DOHH2 (cell line): ENCODE measurements at regions not wholly inside any gene's neighbourhood (a gene's known extent, or its start where the extent isn't known, plus 50 kb on each side); places are given as distances from the start of the nearest gene placed in this dataset.

Experiments used
- H3F3A ChIP-seq: fragments of 200-600 bp; sonication (generic), shearing (Covaris generic); 2 replicates; pipeline ENCODE4 v1.6.0; 2016; ENCODE audit warnings: antibody characterized with exemption, mild to moderate bottlenecking; ENCODE audit not compliant: control insufficient read depth, insufficient read depth
- H3K27ac ChIP-seq: fragments of 200-600 bp; sonication (generic); 2 replicates; pipeline ENCODE4 v1.5.1; 2014; ENCODE audit warnings: low read depth, mild to moderate bottlenecking, low read length, moderate library complexity
- H3K27me3 ChIP-seq: fragments of 200-600 bp; sonication (generic); 2 replicates; pipeline ENCODE4 v1.6.1; 2014; ENCODE audit warnings: mild to moderate bottlenecking, low read length, mixed read lengths; ENCODE audit not compliant: control insufficient read depth
- H3K36me3 ChIP-seq: fragments of 200-600 bp; sonication (generic); 2 replicates; pipeline ENCODE4 v1.6.1; 2014; ENCODE audit warnings: mild to moderate bottlenecking, low read length, moderate library complexity, mixed read lengths; ENCODE audit not compliant: control insufficient read depth
- H3K4me1 ChIP-seq: fragments of 200-600 bp; sonication (generic); 2 replicates; pipeline ENCODE4 v1.6.1; 2014; ENCODE audit warnings: mild to moderate bottlenecking, low read length, mixed read lengths; ENCODE audit not compliant: control insufficient read depth
- H3K4me2 ChIP-seq: fragments of 200-600 bp; sonication (generic); 2 replicates; pipeline ENCODE4 v1.6.0; 2014; ENCODE audit warnings: mild to moderate bottlenecking, low read length, moderate library complexity
- H3K4me3 ChIP-seq: fragments of 200-600 bp; sonication (generic); 2 replicates; pipeline ENCODE4 v1.5.1; 2014; ENCODE audit warnings: mild to moderate bottlenecking, low read length, mixed read lengths
- H3K79me2 ChIP-seq: fragments of 200-600 bp; sonication (generic); 2 replicates; pipeline ENCODE4 v1.6.1; 2014; ENCODE audit warnings: mild to moderate bottlenecking, low read length, mixed read lengths; ENCODE audit not compliant: control insufficient read depth
- H3K9me2 ChIP-seq: fragments of 200-600 bp; sonication (generic); replicated peaks from 2 replicates; pipeline ENCODE4 v1.6.1; 2014; ENCODE audit warnings: mild to moderate bottlenecking, low read length, mixed read lengths; ENCODE audit not compliant: control insufficient read depth
- H3K9me3 ChIP-seq: fragments of 200-600 bp; sonication (generic); 2 replicates; pipeline ENCODE4 v1.6.1; 2014; ENCODE audit warnings: antibody characterized with exemption, low read length, mixed read lengths; ENCODE audit not compliant: control insufficient read depth, insufficient read depth
- H4K20me1 ChIP-seq: fragments of 200-600 bp; sonication (generic); 2 replicates; pipeline ENCODE4 v1.6.0; 2014; ENCODE audit warnings: low read depth, mild to moderate bottlenecking, antibody characterized with exemption, low read length, moderate library complexity; ENCODE audit not compliant: control insufficient read depth, insufficient read depth
- CTCF ChIP-seq: fragments of 200-600 bp; sonication (generic); IDR thresholded peaks from one replicate; pipeline ENCODE4 v1.5.1; 2014; ENCODE audit warnings: antibody characterized with exemption, mild to moderate bottlenecking, low read depth, low read length; ENCODE audit not compliant: poor library complexity, severe bottlenecking
- EZH2phosphoT487 ChIP-seq: fragments of 200-600 bp; sonication (generic); IDR thresholded peaks from 2 replicates; pipeline ENCODE4 v1.6.1; 2017; ENCODE audit warnings: borderline replicate concordance, mild to moderate bottlenecking, antibody characterized with exemption, low read length, moderate library complexity, mixed read lengths

GRCh38 chr3:5565026-5565425 is 377.5 kb downstream of the EDEM1 start:
- H3K4me1 ChIP-seq, result no peaks in the 10 kb centered on the region
- no peaks in the 10 kb centered on the region for H3K27me3 ChIP-seq
- H3K4me2 ChIP-seq, result no peak overlapping the region
- TF ChIP-seq CTCF, result no peak
- no peak for TF ChIP-seq EZH2phosphoT487
- no peaks in the 10 kb centered on the region for H3K9me3 ChIP-seq
- H3K27ac ChIP-seq, result no peak overlapping the region
- no peak overlapping the region for H3K4me3 ChIP-seq
- no peaks in the 10 kb centered on the region for H3K36me3 ChIP-seq
- no peaks in the 10 kb centered on the region for H3F3A ChIP-seq
- no peaks in the 10 kb centered on the region for H4K20me1 ChIP-seq
- no peaks in the 10 kb centered on the region for H3K9me2 ChIP-seq
- no peaks in the 10 kb centered on the region for H3K79me2 ChIP-seq

DNA sequence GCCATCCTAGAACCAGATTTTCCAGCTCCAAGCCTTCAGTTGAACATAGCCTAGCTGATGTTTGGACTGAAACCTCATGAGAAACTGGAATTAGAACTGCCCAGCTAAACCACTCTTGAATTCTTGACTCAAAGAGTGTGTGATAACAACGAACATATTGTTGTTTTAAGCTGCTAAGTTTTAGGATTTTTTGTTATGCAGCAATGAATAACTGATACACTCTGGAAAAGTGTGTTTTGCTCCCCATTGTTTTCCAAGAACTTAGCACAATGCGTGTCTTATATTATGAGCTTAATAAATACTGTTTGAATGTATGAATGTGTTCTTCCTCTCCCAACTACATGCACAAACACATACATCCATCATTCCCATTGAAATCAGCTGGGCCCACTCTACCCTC is 379.6 kb downstream of the EDEM1 start:
- Histone ChIP-seq H3K27me3 (no peaks in the 10 kb centered on the region), H3K79me2 (no peaks in the 10 kb centered on the region), H3K4me1 (no peaks in the 10 kb centered on the region), H3K9me3 (no peaks in the 10 kb centered on the region), H3K4me3 (no peak overlapping the region), H3K4me2 (no peak overlapping the region), H4K20me1 (no peaks in the 10 kb centered on the region), H3K27ac (no peak overlapping the region), H3K9me2 (no peaks in the 10 kb centered on the region), H3K36me3 (no peaks in the 10 kb centered on the region), H3F3A (no peaks in the 10 kb centered on the region)
- TF ChIP-seq EZH2phosphoT487 (no peak), CTCF (no peak)

GRCh38 chr3:5568451-5568850 is 380.9 kb downstream of the EDEM1 start:
- Histone ChIP-seq H3K27me3 (no peaks in the 10 kb centered on the region), H3F3A (no peaks in the 10 kb centered on the region), H3K4me2 (no peak overlapping the region), H3K4me1 (no peaks in the 10 kb centered on the region), H4K20me1 (no peaks in the 10 kb centered on the region), H3K9me3 (no peaks in the 10 kb centered on the region), H3K36me3 (no peaks in the 10 kb centered on the region), H3K27ac (no peak overlapping the region), H3K9me2 (no peaks in the 10 kb centered on the region), H3K79me2 (no peaks in the 10 kb centered on the region), H3K4me3 (no peak overlapping the region)
- no peak for TF ChIP-seq EZH2phosphoT487
- peak; percentile 44 for TF ChIP-seq CTCF

- no peaks in the 10 kb centered on the region for H3K27me3 ChIP-seq
- H3K4me2 ChIP-seq, result no peak overlapping the region
- no peaks in the 10 kb centered on the region for H3K9me2 ChIP-seq
- no peaks in the 10 kb centered on the region for H3K79me2 ChIP-seq
- H3K36me3 ChIP-seq, result no peaks in the 10 kb centered on the region
- no peak overlapping the region for H3K27ac ChIP-seq
- no peak for TF ChIP-seq EZH2phosphoT487
- no peak for TF ChIP-seq CTCF
- H3F3A ChIP-seq, result no peaks in the 10 kb centered on the region
- no peaks in the 10 kb centered on the region for H3K9me3 ChIP-seq
- no peak overlapping the region for H3K4me3 ChIP-seq
- H4K20me1 ChIP-seq, result no peaks in the 10 kb centered on the region
- no peaks in the 10 kb centered on the region for H3K4me1 ChIP-seq
These were observed 381.6 kb downstream of the EDEM1 start for GRCh38 chr3:5569152-5569551.
